ENCODE measurements at regions not wholly inside any gene's neighbourhood (a gene's known extent, or its start where the extent isn't known, plus 50 kb on each side); places are given as distances from the start of the nearest gene placed in this dataset.

- H3K4me3 ChIP-seq (replicated peaks in 1 of 3; ENCODE audit: low read depth in 2 of 3, low read length in 3 of 3): no peak overlapping the region
- H3K4me3 Mint-ChIP-seq: no peak overlapping the region
- DNase-seq: no peak
- H3K4me1 Mint-ChIP-seq: no peaks in the 10 kb centered on the region
- no peaks in the 10 kb centered on the region for H3K36me3 Mint-ChIP-seq
- H3K27ac Mint-ChIP-seq: no peak overlapping the region
- H3K9ac ChIP-seq (ENCODE audit: insufficient read depth, low read length, poor library complexity, severe bottlenecking): no peak overlapping the region
- no peaks in the 10 kb centered on the region for H3K9me3 Mint-ChIP-seq
- no peaks in the 10 kb centered on the region for H3K9me3 ChIP-seq (replicated peaks in 1 of 2; ENCODE audit: control insufficient read depth in 1 of 2, insufficient read depth in 1 of 2, low read length in 2 of 2)
- H3K4me2 ChIP-seq (replicated peaks; ENCODE audit: extremely low read depth, low read length, poor library complexity, severe bottlenecking): no peak overlapping the region
- peaks cover 0 to 1% (median 0%) of the 10 kb centered on the region in 3 donors for H3K27me3 Mint-ChIP-seq (ENCODE audit: low read depth in 3 of 3)
- no peak for TF ChIP-seq CTCF (IDR thresholded peaks at IDR 0.05)
- no peaks in the 10 kb centered on the region for H4K20me1 ChIP-seq (ENCODE audit: insufficient read depth, low read length)
- H3K79me2 ChIP-seq (ENCODE audit: insufficient read depth, low read length): no peaks in the 10 kb centered on the region
- no peaks in the 10 kb centered on the region for H3K27me3 ChIP-seq (ENCODE audit: control insufficient read depth in 2 of 2, insufficient read depth in 2 of 2, low read length in 2 of 2)
- 47% methylated on average over 2 of the region's 4 CpGs for WGBS (ENCODE audit: insufficient coverage)
- H3K36me3 ChIP-seq (replicated peaks in 1 of 2; ENCODE audit: control insufficient read depth in 1 of 2, insufficient read depth in 2 of 2, low read length in 2 of 2): no peaks in the 10 kb centered on the region
- H2AFZ ChIP-seq (ENCODE audit: insufficient read depth, low read depth, low read length, poor library complexity, severe bottlenecking): no peak overlapping the region
- H3K27ac ChIP-seq (ENCODE audit: low read depth in 1 of 2, low read length in 2 of 2): no peak overlapping the region
- no peaks in the 10 kb centered on the region for H3K4me1 ChIP-seq (ENCODE audit: control insufficient read depth in 1 of 2, insufficient read depth in 2 of 2, low read length in 2 of 2)
- intact Hi-C loops (cut with micrococcal nuclease): no loop called here
These were observed 138.9 kb downstream of the PTH2R start for GRCh38 chr2:208545403-208546042.

- H3K4me3 ChIP-seq (replicated peaks in 1 of 3; ENCODE audit: low read depth in 2 of 3, low read length in 3 of 3): no peak overlapping the region
- no peak overlapping the region for H2AFZ ChIP-seq (ENCODE audit: insufficient read depth, low read depth, low read length, poor library complexity, severe bottlenecking)
- H3K9ac ChIP-seq (ENCODE audit: insufficient read depth, low read length, poor library complexity, severe bottlenecking): no peak overlapping the region
- intact Hi-C loops (cut with micrococcal nuclease): no loop called here
- H4K20me1 ChIP-seq (ENCODE audit: insufficient read depth, low read length): no peaks in the 10 kb centered on the region
- Mint-ChIP-seq H3K4me3 (no peak overlapping the region), H3K27me3 (ENCODE audit: low read depth in 3 of 3) (no peaks in the 10 kb centered on the region), H3K9me3 (peaks cover 0 to 4% (median 2%) of the 10 kb centered on the region in 7 donors), H3K27ac (no peak overlapping the region), H3K36me3 (no peaks in the 10 kb centered on the region), H3K4me1 (no peaks in the 10 kb centered on the region)
- H3K4me1 ChIP-seq (ENCODE audit: control insufficient read depth in 1 of 2, insufficient read depth in 2 of 2, low read length in 2 of 2): no peaks in the 10 kb centered on the region
- H3K27ac ChIP-seq (ENCODE audit: low read depth in 1 of 2, low read length in 2 of 2): no peak overlapping the region
- WGBS (ENCODE audit: insufficient coverage): no CpG with 5 or more reads among the region's 1 CpG
- no peaks in the 10 kb centered on the region for H3K27me3 ChIP-seq (ENCODE audit: control insufficient read depth in 2 of 2, insufficient read depth in 2 of 2, low read length in 2 of 2)
- no peak overlapping the region for H3K4me2 ChIP-seq (replicated peaks; ENCODE audit: extremely low read depth, low read length, poor library complexity, severe bottlenecking)
- DNase-seq: no peak
- no peaks in the 10 kb centered on the region for H3K79me2 ChIP-seq (ENCODE audit: insufficient read depth, low read length)
- H3K36me3 ChIP-seq (replicated peaks in 1 of 2; ENCODE audit: control insufficient read depth in 1 of 2, insufficient read depth in 2 of 2, low read length in 2 of 2): no peaks in the 10 kb centered on the region
- TF ChIP-seq CTCF (IDR thresholded peaks at IDR 0.05): no peak
- no peaks in the 10 kb centered on the region for H3K9me3 ChIP-seq (replicated peaks in 1 of 2; ENCODE audit: control insufficient read depth in 1 of 2, insufficient read depth in 1 of 2, low read length in 2 of 2)
These were observed 139.5 kb downstream of the PTH2R start for GRCh38 chr2:208546107-208546506.
